GM21423 (cell line): ENCODE measurements at regions not wholly inside any gene's neighbourhood (a gene's known extent, or its start where the extent isn't known, plus 50 kb on each side); places are given as distances from the start of the nearest gene placed in this dataset.
A peak's percentile ranks its signal among the peaks of the same experiment; 100 is the strongest.
"Not testable (repeated sequence)": the region's sequence is repeated elsewhere in the genome, so short reads cannot be mapped to it uniquely, and the experiment has no call there.

Experiments used
- ATAC-seq: cut with Tn5 transposase; IDR thresholded peaks from one replicate; pipeline ENCODE4 v1.9.1; 2021; ENCODE audit warnings: mild to moderate bottlenecking, moderate library complexity; ENCODE audit not compliant: unreplicated experiment

DNA sequence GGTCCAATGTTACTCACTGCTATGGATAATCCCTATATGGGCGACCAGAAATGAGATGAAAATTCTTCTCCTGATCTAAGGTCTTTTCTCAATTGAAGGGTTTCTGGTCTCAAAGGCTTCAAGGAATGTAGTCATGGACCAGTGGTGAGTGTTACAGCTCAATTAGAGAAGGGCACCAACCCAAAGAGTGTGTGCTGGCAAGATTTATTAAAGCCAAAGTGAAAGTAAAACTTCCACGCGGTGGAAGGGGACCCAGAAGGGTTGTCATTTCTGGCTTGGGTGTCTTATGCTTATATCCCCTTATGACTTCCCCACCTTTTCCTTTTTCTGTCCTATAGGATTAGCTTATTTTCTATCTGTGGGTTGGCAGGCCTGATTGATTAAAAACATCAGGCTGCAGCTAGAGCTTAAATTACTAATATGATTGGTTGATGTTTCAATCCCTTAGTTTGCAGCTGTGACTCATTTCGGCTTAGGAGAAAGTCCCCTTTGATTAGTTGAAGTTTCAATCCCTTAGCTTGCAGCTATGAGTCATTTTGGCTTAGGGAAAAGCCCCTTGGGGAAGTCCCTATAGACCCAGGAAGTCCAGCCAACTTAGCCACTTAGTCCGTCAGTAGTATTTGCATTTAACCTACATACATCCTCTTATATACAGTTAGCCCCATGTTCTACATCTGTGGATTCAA is 179.5 kb upstream of the NLGN4Y start:
- peak; percentile 48 for ATAC-seq

DNA sequence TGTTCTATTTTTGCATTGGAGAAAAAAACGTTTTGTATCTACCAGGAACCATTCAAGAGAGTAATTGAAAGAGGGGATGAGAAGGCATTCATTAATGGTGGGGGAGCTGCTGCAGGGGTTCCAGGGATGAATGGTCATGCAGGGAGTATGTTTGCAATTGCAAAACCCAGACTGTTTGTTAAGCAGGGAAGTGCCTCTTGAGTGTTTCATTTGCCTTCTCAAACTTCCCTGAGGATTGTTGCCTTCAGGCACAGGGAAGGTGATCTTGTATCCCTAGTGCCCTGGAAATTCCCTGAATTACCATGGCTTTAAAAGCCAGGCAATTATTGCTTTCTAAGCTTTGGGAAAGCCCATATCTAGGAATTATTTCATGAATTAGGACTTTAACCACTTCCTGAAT is 172.7 kb upstream of the NLGN4Y start:
- no peak for ATAC-seq

DNA sequence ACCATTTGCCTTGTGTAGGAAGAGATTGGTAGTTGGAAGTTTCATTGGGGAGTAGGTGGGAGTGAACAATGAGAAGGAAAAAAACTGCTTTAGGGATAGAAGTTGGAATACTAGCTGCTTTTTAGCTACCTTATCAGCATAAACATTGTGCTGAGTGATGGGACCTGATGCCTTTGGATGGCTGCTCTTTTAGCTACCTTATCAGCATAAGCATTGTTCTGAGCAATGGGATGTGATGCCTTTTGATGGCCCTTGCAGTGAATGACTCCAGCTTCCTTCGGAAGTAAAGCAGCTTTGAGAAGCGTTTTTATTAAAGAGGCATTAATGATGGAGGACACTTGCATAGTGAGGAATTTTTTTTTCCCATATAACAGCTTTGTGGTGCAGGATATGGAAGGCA is 168.2 kb upstream of the NLGN4Y start:
- ATAC-seq = no peak

DNA sequence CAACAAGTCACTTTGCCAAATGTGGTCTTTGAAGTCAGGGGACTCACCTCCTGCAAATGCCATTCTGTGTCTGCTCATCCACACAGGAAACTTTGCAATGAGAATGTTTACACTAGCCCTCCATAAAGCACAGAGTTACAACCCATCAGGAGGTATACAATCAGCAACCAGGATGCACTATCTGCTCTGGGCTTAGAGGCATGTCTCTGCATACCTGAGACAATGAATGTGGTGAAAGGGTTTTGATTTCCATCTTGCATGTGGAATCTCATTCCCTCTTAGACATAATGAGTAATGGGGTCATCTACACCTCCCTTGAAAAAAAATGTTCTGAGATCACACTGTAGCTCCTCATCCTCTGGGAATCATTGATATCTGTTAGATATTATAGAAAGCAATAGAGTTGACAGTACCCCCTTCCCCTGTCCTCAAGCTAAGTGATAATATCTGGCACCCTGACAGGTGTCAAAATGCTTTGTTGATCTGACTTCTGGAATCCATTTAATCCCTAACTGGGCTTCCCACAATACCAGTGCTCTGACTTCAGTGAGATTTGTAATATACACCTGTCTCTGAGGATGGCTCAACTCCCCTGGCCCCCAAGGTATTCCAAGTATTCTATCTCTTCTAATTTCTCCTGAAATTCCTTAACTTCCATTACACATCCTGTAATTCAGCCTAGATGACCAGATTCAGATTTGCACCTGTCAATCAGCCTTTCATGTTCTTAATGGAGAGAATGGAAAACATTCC is 163.4 kb upstream of the NLGN4Y start:
- no peak for ATAC-seq

- no peak for ATAC-seq
Observed at GRCh38 chrY:14373608-14374007, 150.7 kb upstream of the NLGN4Y start.

GRCh38 chrY:14378217-14378616 is 146.1 kb upstream of the NLGN4Y start:
- no peak for ATAC-seq

DNA sequence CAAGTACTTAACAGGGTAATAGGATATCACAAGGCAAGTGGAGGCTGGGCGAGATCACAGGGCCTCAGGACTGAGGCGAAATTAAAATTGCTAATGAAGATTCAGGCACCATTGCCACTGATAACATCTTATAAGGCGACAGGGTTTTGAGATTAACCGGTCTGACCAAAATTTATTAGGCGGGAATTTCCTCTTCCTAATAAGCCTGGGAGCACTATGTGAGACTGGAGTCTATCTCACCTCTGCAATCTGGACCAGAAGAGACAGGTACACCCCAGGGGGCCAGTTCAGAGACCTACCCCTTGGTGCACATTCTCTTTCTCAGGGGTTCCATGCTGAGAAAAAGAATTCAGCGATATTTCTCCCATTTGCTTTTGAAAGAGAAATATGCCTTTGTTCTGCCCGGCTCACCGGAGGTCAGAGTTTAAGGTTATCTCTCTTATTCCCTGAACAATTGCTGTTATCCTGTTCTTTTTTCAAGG is 113.7 kb upstream of the NLGN4Y start:
- ATAC-seq = not testable (repeated sequence)

DNA sequence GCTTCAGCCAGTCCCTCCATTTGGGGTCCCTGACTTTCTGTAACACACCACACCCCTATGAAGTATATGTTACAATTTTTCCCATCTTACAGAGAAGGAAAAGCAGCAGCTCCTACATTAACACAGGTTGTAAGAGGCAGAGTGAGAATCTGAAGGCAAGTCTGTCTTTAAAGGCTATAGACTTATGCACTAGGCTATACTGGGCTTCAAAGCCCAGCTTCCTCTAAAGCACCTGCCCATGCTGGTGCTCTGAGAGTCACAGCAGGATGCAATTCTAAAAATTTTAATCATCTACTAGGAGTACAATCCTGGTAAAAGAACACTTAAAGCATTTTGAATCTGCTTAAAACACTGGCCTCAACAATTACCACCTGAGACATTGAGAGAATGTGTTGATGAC is 113.0 kb upstream of the NLGN4Y start:
- ATAC-seq = no peak

GRCh38 chrY:14436546-14436945 is 87.8 kb upstream of the NLGN4Y start:
- no peak for ATAC-seq

DNA sequence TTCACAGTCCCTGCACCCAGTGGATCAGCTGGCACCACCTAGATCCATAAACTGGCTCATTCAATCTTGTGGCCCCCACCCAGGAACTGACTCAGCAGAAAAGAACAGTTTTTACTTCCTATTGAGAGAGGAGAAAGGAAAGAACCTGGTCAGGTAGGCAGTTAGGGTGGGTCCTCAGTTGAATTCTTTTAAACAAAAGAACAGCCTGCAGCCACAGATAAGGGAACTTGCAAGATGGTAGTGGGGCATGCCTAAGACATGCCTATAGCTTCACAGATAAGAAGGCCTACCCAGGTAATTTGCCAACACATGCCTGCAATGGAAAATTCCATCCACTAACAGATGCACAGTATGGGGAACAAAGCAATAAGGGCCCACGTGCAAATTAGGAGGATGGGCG is 86.7 kb upstream of the NLGN4Y start:
- ATAC-seq = no peak

DNA sequence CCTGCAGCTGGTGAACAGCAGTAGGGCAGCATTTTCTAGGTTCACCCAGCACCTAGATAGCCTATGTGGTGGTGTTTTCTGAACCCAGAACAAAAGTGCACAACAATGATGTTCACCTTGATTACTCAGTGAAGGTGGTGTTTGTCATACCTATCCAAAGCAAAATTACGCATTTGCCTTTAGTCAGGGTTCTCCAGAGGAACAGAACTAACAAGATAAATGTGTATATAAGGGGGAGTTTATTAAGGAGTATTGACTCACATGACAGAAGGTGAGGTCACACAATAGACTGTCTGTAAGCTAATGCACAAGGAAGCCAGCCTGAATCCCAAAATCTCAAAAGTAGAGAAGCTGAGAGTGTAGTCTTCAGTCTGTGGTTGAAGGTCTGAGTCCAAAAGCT is 85.9 kb upstream of the NLGN4Y start:
- ATAC-seq = no peak

DNA sequence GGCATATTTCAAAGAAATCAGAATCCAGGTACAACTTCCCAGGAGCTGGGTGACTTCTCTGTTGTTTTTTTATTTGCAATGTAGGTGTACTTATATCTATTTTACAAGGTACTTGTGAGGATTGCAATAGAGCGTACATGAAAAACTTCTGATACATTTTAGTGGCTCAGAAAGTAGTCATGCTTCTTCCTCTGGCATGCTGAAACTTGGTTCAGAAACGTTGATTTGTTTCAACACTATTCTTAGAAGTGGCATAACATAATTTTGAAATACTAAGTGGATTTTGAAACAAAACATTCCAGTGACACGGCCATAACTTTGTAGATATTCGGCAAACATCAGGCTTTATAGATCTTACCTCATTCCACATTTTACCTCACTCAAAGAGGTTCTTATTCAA is 79.8 kb upstream of the NLGN4Y start:
- no peak for ATAC-seq

DNA sequence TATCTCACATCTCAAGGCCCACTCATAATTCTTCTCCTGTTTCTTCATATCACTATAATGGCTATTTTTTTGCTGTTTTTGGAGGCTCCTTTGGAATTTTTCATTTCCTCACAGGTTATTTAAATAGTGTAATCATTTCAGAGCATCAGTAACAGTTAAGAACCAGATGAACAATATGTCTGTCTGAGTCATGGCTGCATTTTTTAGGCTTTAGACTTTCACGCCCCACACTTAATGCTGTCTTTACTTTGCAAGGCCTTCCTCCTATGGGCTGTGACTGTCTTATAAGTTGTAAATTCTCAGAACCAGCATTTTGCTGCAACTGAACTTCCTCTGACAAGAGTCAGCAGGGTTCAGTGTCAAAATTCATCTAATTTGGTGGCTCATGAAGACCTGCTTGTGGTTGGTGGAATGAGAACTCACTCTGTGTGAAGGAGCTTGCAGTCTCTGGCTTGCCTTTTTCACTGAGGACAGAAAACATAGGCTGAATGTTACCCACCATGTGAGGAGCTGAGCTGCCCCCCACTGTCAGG is 56.1 kb upstream of the NLGN4Y start:
- ATAC-seq = no peak

DNA sequence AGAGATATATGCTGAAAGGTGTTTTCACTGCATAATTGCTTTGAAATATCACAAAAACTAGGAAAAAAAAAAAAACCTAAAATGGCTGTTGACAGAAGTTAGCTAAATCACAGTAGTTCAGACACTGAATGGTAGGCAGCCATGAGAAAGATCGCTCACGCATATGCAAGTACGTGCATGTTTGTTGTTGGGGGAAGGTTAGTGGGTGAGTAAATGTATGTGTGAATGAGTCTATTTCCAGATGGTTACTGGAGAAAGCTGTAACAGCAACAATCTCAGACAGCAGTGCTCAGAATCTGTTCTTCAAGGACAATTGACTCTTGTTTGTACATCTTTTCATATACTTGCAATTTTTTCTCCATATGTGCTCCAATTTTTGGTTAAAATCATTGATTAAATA is 51.9 kb upstream of the NLGN4Y start:
- ATAC-seq = no peak

- ATAC-seq = no peak
Observed at GRCh38 chrY:14473320-14473719, 51.0 kb upstream of the NLGN4Y start.
